ENCODE measurements at regions not wholly inside any gene's neighbourhood (a gene's known extent, or its start where the extent isn't known, plus 50 kb on each side); places are given as distances from the start of the nearest gene placed in this dataset.

DNA sequence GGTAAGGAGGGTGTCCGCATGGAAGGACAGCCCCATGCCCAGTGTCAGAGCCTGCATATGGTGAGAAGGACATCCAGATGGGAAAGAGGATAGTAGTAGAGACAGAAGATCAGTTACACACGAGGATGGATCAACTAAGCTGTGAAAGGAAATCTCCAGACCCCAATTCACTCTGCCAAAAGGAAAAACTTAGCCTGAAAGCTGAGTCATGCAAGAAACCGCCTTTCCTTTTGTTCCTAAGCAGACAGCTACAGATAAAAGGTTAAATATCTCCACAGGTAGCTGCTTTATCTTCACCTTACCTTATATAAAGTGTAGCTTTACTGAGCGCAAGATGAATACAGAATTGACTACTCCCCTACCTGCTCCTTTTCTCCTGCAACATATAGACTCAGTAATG is 67.3 kb upstream of the LGALSL start:
- no peak for DNase-seq (ENCODE audit: low spot score)
- TF ChIP-seq, protein P1, sequence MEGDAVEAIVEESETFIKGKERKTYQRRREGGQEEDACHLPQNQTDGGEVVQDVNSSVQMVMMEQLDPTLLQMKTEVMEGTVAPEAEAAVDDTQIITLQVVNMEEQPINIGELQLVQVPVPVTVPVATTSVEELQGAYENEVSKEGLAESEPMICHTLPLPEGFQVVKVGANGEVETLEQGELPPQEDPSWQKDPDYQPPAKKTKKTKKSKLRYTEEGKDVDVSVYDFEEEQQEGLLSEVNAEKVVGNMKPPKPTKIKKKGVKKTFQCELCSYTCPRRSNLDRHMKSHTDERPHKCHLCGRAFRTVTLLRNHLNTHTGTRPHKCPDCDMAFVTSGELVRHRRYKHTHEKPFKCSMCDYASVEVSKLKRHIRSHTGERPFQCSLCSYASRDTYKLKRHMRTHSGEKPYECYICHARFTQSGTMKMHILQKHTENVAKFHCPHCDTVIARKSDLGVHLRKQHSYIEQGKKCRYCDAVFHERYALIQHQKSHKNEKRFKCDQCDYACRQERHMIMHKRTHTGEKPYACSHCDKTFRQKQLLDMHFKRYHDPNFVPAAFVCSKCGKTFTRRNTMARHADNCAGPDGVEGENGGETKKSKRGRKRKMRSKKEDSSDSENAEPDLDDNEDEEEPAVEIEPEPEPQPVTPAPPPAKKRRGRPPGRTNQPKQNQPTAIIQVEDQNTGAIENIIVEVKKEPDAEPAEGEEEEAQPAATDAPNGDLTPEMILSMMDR (IDR thresholded peaks at IDR 0.05; ENCODE audit: borderline replicate concordance, control extremely low read depth, extremely low read depth, insufficient read depth, missing control alignments) = no peak
- in situ Hi-C loops (cut with MboI; ENCODE audit: low sequenced_read_pairs, unreplicated experiment) = no loop called here

DNA sequence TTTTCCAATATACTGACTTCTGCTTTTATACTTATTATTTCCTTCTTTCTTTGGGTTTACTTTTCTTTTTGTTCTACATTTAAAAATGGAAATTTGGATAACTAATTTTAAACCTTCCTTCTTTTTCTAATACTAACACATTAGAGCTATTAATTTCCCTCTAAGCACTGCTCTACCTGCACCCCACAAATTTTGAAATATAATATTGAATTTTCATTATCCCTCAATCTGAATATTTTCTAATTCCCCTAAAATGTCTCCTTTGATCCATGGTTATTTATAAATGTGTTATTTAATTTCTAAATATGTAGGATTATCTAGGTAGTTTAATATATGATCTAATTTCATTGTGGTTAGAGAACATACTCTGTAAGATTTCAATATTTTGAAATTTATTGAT is 63.4 kb upstream of the LGALSL start:
- no peak for DNase-seq (ENCODE audit: low spot score)
- in situ Hi-C loops (cut with MboI; ENCODE audit: low sequenced_read_pairs, unreplicated experiment) = no loop called here
- TF ChIP-seq, protein P1 (IDR thresholded peaks at IDR 0.05; ENCODE audit: borderline replicate concordance, control extremely low read depth, extremely low read depth, insufficient read depth, missing control alignments) = no peak

DNA sequence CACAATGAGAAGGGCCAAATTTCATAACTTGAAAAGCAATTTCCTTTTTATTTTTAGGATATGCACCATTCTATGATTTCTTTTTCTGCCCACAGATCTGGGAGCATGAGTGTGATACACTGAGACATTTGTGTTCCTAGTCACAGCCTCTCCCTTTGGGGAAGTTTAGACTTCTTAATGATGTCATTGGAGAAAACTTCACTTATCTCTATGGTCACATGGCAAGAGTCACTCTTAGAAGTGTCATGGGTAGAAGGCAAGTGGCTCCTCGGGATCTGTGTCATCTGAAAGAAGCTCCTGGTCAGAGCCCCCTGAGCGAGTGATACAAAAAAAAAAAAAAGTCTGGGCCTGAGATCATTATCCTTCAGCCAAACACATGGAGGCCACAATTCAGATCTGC is 62.5 kb upstream of the LGALSL start:
- DNase-seq (ENCODE audit: low spot score) = no peak
- in situ Hi-C loops (cut with MboI; ENCODE audit: low sequenced_read_pairs, unreplicated experiment) = no loop called here
- TF ChIP-seq, protein P1 (IDR thresholded peaks at IDR 0.05; ENCODE audit: borderline replicate concordance, control extremely low read depth, extremely low read depth, insufficient read depth, missing control alignments) = no peak

DNA sequence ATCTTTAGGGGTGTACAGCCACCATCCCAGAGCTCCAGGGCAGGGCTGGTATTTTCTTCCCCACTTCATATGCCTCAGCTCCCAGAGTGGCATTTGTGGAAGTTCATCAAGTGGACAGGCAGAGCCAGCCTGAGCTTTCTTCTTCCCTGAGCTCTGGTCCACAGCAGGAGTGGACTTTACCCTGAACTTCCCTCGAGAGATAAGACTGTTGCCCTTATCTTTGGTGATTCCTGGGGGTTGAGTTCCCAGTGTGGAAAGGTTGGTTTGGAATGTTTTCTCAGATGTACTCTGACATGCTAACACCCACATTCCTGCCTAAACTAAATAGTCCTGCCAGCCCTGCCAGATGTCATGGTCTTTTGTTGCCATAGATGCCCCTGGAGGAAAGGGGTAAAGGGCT is 62.0 kb upstream of the LGALSL start:
- DNase-seq (ENCODE audit: low spot score) = no peak
- in situ Hi-C loops (cut with MboI; ENCODE audit: low sequenced_read_pairs, unreplicated experiment) = no loop called here

DNA sequence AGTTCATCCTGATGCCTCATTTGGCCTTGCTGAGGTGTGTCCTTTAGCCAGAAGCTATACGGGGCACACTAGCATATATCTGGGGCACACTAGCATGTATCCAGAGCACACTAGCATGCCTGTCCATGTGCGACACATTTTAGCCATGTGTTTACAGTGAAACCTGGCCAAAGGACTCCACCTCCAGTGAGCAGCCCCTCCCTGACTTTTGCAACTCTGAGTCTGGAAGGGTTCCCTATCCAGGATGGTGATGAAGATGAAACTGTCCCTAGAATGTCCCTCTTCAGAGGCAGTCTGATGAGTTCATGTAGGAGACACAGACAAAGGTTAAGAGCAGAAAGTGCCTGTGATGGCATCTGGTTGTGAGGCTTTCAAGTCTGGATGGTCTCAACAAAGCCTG is 61.4 kb upstream of the LGALSL start:
- TF ChIP-seq, protein P1 (IDR thresholded peaks at IDR 0.05; ENCODE audit: borderline replicate concordance, control extremely low read depth, extremely low read depth, insufficient read depth, missing control alignments) = no peak
- DNase-seq (ENCODE audit: low spot score) = no peak
- in situ Hi-C loops (cut with MboI; ENCODE audit: low sequenced_read_pairs, unreplicated experiment) = no loop called here

More for the DNA sequence above, 62.0 kb upstream of the LGALSL start:
- TF ChIP-seq, protein P1 (IDR thresholded peaks at IDR 0.05; ENCODE audit: borderline replicate concordance, control extremely low read depth, extremely low read depth, insufficient read depth, missing control alignments) = no peak

DNA sequence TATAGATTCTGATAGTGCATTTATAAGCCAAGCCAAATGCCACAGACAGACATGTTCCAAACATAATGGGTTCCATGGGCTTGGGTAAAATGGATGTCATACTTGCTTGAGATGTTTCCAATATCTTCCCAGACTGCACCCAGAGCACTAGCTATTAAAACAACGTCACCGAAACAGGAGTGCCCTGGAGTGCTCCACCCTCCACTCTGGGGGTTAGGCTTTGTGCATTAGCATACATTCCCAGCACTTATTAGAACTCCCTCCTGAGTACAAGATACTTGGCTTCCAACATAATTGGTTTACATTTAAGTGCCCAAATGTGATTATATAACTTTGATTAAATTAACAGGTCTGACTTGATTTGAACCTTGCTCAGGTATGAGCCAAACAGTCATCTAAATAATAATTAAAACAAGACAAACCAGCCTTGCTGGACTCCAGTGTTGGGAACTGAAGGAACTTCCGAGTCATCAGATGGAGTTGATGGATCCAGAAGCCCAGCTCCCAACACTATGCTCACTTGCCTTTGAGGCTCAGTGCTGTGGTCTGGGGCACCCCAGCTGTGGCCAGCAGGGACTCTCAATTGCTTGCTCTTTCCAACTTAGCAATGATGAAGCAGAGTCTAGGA is 60.5 kb upstream of the LGALSL start:
- in situ Hi-C loops (cut with MboI; ENCODE audit: low sequenced_read_pairs, unreplicated experiment) = no loop called here
- TF ChIP-seq, protein P1 (IDR thresholded peaks at IDR 0.05; ENCODE audit: borderline replicate concordance, control extremely low read depth, extremely low read depth, insufficient read depth, missing control alignments) = no peak
- no peak for DNase-seq (ENCODE audit: low spot score)

All from GM13976 (cell line).